ENCODE measurements at regions not wholly inside any gene's neighbourhood (a gene's known extent, or its start where the extent isn't known, plus 50 kb on each side); places are given as distances from the start of the nearest gene placed in this dataset.

DNA sequence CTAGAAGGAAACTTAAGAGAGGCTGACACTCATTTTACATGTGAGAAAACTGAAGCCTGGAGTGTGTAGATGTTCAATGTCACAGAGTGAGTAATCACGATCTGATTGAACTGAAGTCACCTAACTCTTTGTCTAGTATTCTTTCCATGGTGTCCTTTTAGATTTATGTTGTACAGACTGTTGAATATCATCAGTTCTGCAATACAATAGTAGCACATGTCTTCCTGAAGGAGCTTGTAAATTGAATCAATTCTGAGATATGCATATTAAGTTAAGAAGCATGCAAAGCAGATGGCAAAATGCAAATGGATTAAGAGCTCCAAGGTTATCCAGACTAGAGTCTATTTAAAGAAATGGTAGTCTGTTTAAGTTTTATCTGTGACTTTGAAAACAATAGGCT lies 484.9 kb upstream of the CRIM1 start:
- TF ChIP-seq EZH2phosphoT487 (IDR thresholded peaks at IDR 0.05; ENCODE audit: low read depth), result no peak
- H3K27ac ChIP-seq (ENCODE audit: low read length), result no peak overlapping the region
- H3K4me1 ChIP-seq (ENCODE audit: low read length), result no peaks in the 10 kb centered on the region
- H3K4me2 ChIP-seq (ENCODE audit: low read length), result no peak overlapping the region
- H3K4me3 ChIP-seq (ENCODE audit: low read length), result no peak overlapping the region
- H3K79me2 ChIP-seq (ENCODE audit: low read length), result no peaks in the 10 kb centered on the region
- no peaks in the 10 kb centered on the region for H3K9me3 ChIP-seq (ENCODE audit: insufficient read depth, low read length)
- H3K27me3 ChIP-seq (ENCODE audit: low read depth, low read length), result no peaks in the 10 kb centered on the region
- H2AFZ ChIP-seq (ENCODE audit: low read depth, low read length), result no peak overlapping the region
- H3K36me3 ChIP-seq (replicated peaks; ENCODE audit: low read depth, low read length), result no peaks in the 10 kb centered on the region
- no peaks in the 10 kb centered on the region for H4K20me1 ChIP-seq (ENCODE audit: insufficient read depth, low read length)
- no peak overlapping the region for H3K9ac ChIP-seq (ENCODE audit: low read length)

DNA sequence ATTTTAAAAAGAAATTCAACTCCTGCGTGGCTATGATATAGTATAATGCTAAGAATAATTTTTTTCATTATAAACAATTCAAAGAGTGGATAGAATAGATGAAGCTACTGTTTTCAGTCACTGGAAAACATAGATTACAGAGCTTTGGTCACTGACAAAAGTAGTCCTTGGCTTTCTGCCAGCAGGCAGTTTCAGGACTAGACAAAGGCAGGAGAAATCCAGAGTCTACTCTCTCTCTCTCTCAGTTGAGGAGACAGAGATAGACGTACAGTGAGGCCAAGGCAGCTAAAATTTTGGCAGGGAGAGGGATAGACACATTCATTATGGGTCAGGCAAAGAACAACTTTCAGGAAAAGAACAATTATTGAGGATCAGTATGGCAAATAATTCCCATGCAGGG lies 491.4 kb upstream of the CRIM1 start:
- Histone ChIP-seq H3K27me3 (ENCODE audit: low read depth, low read length) (no peaks in the 10 kb centered on the region), H3K4me1 (ENCODE audit: low read length) (no peaks in the 10 kb centered on the region), H2AFZ (ENCODE audit: low read depth, low read length) (no peak overlapping the region), H3K4me2 (ENCODE audit: low read length) (no peak overlapping the region), H3K9me3 (ENCODE audit: insufficient read depth, low read length) (no peaks in the 10 kb centered on the region), H3K79me2 (ENCODE audit: low read length) (no peaks in the 10 kb centered on the region), H3K27ac (ENCODE audit: low read length) (no peak overlapping the region), H4K20me1 (ENCODE audit: insufficient read depth, low read length) (no peaks in the 10 kb centered on the region), H3K9ac (ENCODE audit: low read length) (no peak overlapping the region), H3K4me3 (ENCODE audit: low read length) (no peak overlapping the region), H3K36me3 (replicated peaks; ENCODE audit: low read depth, low read length) (no peaks in the 10 kb centered on the region)
- TF ChIP-seq, protein P1, sequence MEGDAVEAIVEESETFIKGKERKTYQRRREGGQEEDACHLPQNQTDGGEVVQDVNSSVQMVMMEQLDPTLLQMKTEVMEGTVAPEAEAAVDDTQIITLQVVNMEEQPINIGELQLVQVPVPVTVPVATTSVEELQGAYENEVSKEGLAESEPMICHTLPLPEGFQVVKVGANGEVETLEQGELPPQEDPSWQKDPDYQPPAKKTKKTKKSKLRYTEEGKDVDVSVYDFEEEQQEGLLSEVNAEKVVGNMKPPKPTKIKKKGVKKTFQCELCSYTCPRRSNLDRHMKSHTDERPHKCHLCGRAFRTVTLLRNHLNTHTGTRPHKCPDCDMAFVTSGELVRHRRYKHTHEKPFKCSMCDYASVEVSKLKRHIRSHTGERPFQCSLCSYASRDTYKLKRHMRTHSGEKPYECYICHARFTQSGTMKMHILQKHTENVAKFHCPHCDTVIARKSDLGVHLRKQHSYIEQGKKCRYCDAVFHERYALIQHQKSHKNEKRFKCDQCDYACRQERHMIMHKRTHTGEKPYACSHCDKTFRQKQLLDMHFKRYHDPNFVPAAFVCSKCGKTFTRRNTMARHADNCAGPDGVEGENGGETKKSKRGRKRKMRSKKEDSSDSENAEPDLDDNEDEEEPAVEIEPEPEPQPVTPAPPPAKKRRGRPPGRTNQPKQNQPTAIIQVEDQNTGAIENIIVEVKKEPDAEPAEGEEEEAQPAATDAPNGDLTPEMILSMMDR (IDR thresholded peaks at IDR 0.05; ENCODE audit: low read depth, low read length), result no peak

DNA sequence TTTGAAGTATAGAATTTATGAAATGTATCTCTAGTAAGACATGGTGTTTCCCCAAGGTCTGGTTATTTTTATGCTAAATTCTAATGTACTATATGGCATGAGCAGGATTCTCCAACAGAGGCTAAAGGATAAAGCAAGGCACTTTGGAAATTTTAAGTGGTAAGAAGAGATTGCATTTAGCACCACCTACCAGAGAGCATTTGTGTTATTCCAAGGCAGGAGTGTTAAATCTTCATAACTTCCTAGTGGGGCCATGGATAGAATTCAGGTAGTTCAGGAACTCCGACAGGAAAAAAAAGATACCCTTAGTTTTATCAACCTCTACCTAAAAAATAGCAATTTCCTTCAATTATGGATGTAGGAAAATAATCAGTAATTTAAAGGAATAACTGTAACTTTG lies 497.4 kb upstream of the CRIM1 start:
- Histone ChIP-seq H3K79me2 (ENCODE audit: low read length) (no peaks in the 10 kb centered on the region), H3K9ac (ENCODE audit: low read length) (no peak overlapping the region), H3K4me3 (ENCODE audit: low read length) (no peak overlapping the region), H4K20me1 (ENCODE audit: insufficient read depth, low read length) (no peaks in the 10 kb centered on the region), H3K4me2 (ENCODE audit: low read length) (no peak overlapping the region), H3K4me1 (ENCODE audit: low read length) (no peaks in the 10 kb centered on the region), H3K36me3 (replicated peaks; ENCODE audit: low read depth, low read length) (no peaks in the 10 kb centered on the region), H3K27me3 (ENCODE audit: low read depth, low read length) (no peaks in the 10 kb centered on the region), H3K9me3 (ENCODE audit: insufficient read depth, low read length) (no peaks in the 10 kb centered on the region), H2AFZ (ENCODE audit: low read depth, low read length) (no peak overlapping the region), H3K27ac (ENCODE audit: low read length) (no peak overlapping the region)
- TF ChIP-seq, protein P1 (IDR thresholded peaks at IDR 0.05; ENCODE audit: low read depth, low read length), result no peak
- TF ChIP-seq EZH2phosphoT487 (IDR thresholded peaks at IDR 0.05; ENCODE audit: low read depth), result no peak

DNA sequence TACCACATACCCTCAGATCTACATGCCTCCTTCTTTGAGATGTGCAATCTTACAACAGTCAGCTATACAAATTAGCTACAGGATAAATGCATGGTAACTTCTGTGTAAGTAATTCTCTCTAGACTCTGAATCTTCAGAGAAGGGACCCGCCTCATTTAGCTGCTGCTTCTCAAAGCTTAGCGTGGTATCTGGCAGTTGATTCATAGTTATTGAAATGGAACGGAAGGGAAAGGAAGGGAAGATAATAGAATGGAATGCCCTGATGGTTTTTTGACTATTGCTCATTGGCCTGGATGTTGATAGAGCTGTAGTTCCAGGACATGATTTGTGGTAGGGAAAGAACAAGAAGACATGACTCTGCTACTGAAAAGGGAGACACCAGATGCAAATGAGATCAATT lies 498.1 kb upstream of the CRIM1 start:
- no peaks in the 10 kb centered on the region for H3K27me3 ChIP-seq (ENCODE audit: low read depth, low read length)
- H3K36me3 ChIP-seq (replicated peaks; ENCODE audit: low read depth, low read length), result no peaks in the 10 kb centered on the region
- no peak overlapping the region for H3K27ac ChIP-seq (ENCODE audit: low read length)
- no peak overlapping the region for H3K4me3 ChIP-seq (ENCODE audit: low read length)
- TF ChIP-seq, protein P1 (IDR thresholded peaks at IDR 0.05; ENCODE audit: low read depth, low read length), result no peak
- no peak overlapping the region for H2AFZ ChIP-seq (ENCODE audit: low read depth, low read length)
- H3K9me3 ChIP-seq (ENCODE audit: insufficient read depth, low read length), result no peaks in the 10 kb centered on the region
- H3K4me1 ChIP-seq (ENCODE audit: low read length), result no peaks in the 10 kb centered on the region
- H3K9ac ChIP-seq (ENCODE audit: low read length), result no peak overlapping the region
- H3K79me2 ChIP-seq (ENCODE audit: low read length), result no peaks in the 10 kb centered on the region
- H4K20me1 ChIP-seq (ENCODE audit: insufficient read depth, low read length), result no peaks in the 10 kb centered on the region
- H3K4me2 ChIP-seq (ENCODE audit: low read length), result no peak overlapping the region

GRCh38 chr2:35831385-35831784 lies 524.2 kb upstream of the CRIM1 start:
- Histone ChIP-seq H4K20me1 (ENCODE audit: insufficient read depth, low read length) (no peaks in the 10 kb centered on the region), H3K9me3 (ENCODE audit: insufficient read depth, low read length) (no peaks in the 10 kb centered on the region), H3K4me1 (ENCODE audit: low read length) (no peaks in the 10 kb centered on the region), H3K79me2 (ENCODE audit: low read length) (no peaks in the 10 kb centered on the region), H2AFZ (ENCODE audit: low read depth, low read length) (no peak overlapping the region), H3K27me3 (ENCODE audit: low read depth, low read length) (no peaks in the 10 kb centered on the region), H3K4me3 (ENCODE audit: low read length) (no peak overlapping the region), H3K9ac (ENCODE audit: low read length) (no peak overlapping the region), H3K4me2 (ENCODE audit: low read length) (no peak overlapping the region), H3K36me3 (replicated peaks; ENCODE audit: low read depth, low read length) (no peaks in the 10 kb centered on the region), H3K27ac (ENCODE audit: low read length) (no peak overlapping the region)
- TF ChIP-seq, protein P1 (IDR thresholded peaks at IDR 0.05; ENCODE audit: low read depth, low read length), result no peak
- TF ChIP-seq EZH2phosphoT487 (IDR thresholded peaks at IDR 0.05; ENCODE audit: low read depth), result no peak

All from OCI-LY3 (cell line).